NOMO-1 treated with DMSO at 0.1 percent for 48 hours (cell line): ENCODE measurements at regions not wholly inside any gene's neighbourhood (a gene's known extent, or its start where the extent isn't known, plus 50 kb on each side); places are given as distances from the start of the nearest gene placed in this dataset.

ENCODE experiments used
- DNase-seq: peaks from one replicate; lab custom pipeline; 2025; ENCODE audit not compliant: unreplicated experiment; lab: John Stamatoyannopoulos, UW

DNA sequence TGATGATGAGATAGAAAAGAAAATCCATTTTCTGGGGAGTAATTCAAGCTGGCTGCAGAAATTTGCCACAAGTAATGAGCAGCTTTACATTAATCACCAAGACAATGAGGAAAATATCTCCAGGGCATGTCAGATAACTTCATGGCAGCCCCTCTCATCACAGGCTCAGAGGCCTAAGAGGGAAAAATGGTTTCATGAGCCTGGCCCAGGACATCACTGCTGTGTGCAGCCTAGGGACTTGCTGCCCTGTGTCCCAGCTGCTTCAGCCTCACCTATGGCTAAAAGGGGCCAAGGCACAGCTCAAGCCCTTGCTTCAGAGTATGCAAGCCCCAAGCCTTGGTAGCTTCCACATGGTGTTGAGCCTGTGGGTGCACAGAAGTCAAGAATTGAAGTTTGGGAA lies 161.7 kb downstream of the OPA1 start:
- DNase-seq, result no peak

- no peak for DNase-seq
Observed at GRCh38 chr3:193756536-193756935, 163.5 kb downstream of the OPA1 start.

DNA sequence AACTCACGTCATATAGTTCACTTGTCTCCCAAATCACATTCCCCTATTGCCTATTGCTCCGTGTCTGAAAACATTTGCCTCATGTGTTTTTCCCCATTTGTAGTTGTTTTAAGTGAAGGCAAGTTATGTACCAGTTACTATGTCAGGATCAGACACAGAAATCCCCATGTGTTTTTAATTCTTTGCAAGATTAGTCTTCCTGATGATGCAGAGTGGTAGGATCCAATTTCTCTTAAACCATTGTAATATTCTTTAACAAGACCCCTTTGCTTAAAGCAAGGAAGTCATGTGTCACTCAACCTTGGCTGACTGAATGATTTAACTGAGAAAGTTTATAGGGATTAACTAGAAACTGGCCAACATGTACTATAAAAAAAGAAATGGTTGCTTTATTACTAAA lies 164.4 kb downstream of the OPA1 start:
- no peak for DNase-seq

GRCh38 chr3:193761969-193762368 lies 169.0 kb downstream of the OPA1 start:
- no peak for DNase-seq

- DNase-seq, result no peak
Observed at GRCh38 chr3:193762657-193763056, 169.6 kb downstream of the OPA1 start.

DNA sequence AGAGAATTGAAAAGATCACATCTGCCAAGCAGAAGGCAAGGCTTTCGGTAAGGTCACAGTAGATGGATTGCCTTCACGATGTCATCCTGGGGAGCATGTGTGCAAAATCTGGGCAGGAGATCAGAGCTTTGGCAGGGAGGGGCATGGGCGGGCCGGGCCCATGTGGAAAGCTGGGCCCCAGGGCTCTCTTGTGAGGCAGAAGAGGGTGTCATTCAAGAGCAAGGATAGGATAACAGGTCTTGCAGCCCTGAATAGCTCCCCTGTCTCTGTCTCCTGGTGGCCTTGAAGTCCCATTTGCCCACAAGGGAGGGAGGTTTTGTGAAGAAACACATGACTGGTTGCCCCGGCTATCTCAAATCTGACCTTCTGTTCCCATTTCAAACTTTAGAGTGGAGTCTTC lies 172.0 kb downstream of the OPA1 start:
- DNase-seq, result no peak

- DNase-seq, result no peak
Observed at GRCh38 chr3:193767353-193768069, 174.5 kb downstream of the OPA1 start.

- no peak for DNase-seq
Observed at GRCh38 chr3:193768070-193768394, 175.0 kb downstream of the OPA1 start.

GRCh38 chr3:193769437-193769836 lies 176.4 kb downstream of the OPA1 start:
- DNase-seq, result no peak

DNA sequence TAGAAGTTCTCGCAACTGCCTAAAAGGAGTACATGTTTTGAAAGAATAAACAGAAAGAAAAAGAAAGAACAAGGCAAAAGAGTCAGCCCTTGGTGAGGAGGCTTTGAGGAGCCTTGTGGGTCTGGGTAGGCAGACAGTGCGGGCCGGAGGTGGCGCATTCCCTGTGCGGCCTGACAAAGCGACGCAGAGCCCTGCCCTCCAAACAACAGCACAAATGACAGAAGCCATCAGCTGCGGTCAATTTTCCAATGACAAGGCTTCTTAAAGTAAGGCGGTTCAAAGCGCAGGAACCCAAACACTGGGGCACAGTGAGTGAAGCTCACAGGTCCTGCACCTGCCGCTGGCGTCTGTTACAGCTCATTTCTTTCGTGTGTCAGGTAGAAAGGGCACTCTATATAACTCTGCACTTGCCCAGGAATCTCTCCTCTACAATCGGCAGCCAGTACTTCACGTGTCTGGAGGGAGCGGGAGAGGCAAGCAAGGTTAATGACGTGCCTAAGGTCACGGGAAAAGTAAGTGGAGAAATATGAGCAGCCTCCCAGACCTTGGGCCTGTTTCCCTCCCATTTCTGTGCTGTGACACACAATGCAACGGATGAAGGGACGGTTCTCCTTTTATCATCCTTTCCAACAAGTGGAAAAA lies 178.1 kb downstream of the OPA1 start:
- DNase-seq, result no peak

DNA sequence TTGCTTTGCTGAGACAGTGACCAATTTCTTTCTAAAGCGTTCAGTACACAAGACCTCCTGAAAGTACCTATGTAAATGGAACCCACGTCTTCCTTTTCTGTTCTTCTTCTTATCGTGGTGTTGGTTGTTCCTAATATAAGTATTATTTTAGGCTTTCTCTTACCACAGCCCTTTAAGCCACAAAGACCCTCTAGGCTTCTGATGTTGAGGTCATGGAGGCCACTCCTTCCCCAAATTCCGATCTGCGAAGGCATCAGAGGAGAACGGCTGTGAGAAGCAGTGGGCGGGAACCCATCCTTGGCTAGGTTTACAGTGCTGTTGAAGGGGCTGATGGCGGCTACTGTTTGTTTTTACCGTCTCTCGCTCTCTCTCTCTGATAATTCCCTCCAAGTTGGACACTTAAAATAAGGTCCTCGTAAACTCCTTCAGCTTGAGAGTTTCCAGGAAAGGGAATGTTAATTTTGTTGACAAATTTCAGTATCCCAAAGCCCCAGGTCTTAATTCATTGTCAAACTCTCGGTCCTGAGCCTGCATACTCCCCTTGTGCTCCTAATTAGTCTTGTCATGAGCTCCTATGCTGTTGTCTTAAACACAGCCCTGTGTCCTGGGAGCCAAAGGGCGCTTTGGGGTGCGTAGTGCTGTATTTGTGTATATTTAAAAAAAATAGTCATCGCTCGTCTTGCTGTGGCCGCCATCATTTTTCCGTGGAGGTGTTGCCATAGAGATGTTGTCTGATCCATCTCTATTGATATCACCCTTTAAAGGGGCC lies 178.8 kb downstream of the OPA1 start:
- DNase-seq, result no peak

- DNase-seq, result no peak
Observed at GRCh38 chr3:193772422-193772763, 179.4 kb downstream of the OPA1 start.

GRCh38 chr3:193773266-193774220 lies 180.5 kb downstream of the OPA1 start:
- DNase-seq, result no peak

- DNase-seq, result no peak
Observed at GRCh38 chr3:193774272-193774915, 181.4 kb downstream of the OPA1 start.

- no peak for DNase-seq
Observed at GRCh38 chr3:193774916-193775285, 181.9 kb downstream of the OPA1 start.

DNA sequence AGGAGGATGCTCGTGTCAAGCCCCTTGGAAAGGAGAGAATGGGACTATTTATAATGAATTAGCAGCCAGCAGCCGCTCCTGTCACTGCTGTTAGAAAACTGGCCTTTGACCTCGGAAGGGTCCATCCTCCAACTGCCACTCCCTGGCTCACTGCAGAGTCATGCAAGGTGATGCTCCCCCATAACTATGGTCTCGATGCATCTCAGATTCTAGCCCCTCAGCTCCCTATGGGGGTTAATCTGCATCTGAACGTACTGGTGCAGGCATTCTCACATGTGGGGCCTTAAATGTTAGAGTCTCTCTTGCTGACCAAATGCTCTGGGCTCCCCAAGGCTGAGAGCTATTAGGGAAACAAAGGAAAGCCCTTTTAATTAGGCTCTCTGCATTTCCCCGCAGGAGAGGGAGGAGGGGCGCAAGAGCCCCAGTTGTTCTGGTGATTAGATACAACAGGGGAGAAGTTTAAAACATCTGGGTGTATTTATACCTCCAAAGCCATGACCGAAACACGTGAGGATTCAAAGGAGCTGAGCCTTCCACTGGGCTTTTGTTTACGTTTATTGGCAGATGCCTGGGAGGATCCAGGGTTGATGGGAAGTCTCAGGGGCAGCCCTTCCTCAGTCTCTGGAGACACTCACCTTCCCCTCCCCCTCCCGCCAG lies 182.5 kb downstream of the OPA1 start:
- no peak for DNase-seq

- DNase-seq, result no peak
Observed at GRCh38 chr3:193776626-193777358, 183.8 kb downstream of the OPA1 start.

DNA sequence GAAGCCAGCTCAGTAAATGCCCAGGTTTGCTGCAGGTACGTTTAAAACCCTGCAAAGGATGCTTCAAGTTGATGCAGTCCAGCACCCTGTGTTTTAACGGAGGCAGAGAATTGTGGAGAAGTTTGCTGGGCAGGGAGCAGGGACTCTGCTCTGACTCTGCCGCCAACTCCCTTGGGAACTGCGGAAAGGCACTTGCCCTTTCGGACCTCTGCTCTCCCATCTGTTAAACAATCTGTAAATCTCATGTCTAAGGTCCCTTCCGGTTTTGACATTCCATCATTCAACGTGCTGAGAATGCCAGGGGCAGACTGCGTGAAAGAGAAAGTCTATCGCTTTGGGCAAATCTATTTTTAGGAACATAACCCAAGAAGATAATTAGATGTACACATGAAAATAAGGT lies 184.5 kb downstream of the OPA1 start:
- no peak for DNase-seq

- DNase-seq, result no peak
Observed at GRCh38 chr3:193778676-193779075, 185.7 kb downstream of the OPA1 start.

DNA sequence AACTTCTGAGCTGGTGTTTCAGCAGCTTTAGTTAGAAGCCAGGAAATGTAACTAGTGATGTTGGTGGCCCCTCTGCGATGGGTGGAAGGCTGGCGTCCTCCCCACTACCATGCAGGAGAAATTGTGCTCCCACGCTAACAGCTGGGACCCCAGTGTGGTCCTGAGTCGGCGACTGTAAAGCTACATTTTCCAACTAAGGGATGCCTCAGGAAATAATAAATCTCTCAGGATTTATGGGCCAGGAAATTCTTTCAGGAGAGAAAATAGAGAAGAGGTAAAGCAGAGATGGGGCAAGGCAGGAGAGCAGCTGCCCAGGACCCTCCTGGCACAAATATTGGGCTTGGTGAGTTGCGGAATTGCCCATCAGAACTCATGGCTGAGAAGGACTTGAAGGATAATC lies 186.9 kb downstream of the OPA1 start:
- DNase-seq, result no peak
